Vagina (tissue), 2 donors: ENCODE measurements at regions not wholly inside any gene's neighbourhood (a gene's known extent, or its start where the extent isn't known, plus 50 kb on each side); places are given as distances from the start of the nearest gene placed in this dataset.

Source experiments
- POLR2A ChIP-seq, 2 donors: fragments of 450-650 bp; IDR thresholded peaks; one replicate each; pipeline ENCODE4 v1.6.1; 2017; ENCODE audit warnings: antibody characterized with exemption in 2 of 2, mild to moderate bottlenecking in 2 of 2, moderate library complexity in 2 of 2
- POLR2AphosphoS5 ChIP-seq, 2 donors: sonication (generic); formaldehyde crosslinking; IDR thresholded peaks; one replicate each; pipeline ENCODE4 v1.9.0; 2017; ENCODE audit warnings: antibody characterized with exemption in 2 of 2, mild to moderate bottlenecking in 2 of 2, low read depth in 1 of 2; ENCODE audit not compliant: insufficient read depth in 1 of 2
- TF ChIP-seq, protein P1 (sequence below), 3 experiments: fragments of 450-650 bp in 2 of 3; fragments of 200-600 bp in 1 of 3; sonication (generic) in 1 of 3; IDR thresholded peaks; one replicate each; pipeline ENCODE4 v1.5.1; 2017 to 2019; ENCODE audit warnings: antibody characterized with exemption in 3 of 3, mild to moderate bottlenecking in 2 of 3, moderate library complexity in 2 of 3

DNA sequence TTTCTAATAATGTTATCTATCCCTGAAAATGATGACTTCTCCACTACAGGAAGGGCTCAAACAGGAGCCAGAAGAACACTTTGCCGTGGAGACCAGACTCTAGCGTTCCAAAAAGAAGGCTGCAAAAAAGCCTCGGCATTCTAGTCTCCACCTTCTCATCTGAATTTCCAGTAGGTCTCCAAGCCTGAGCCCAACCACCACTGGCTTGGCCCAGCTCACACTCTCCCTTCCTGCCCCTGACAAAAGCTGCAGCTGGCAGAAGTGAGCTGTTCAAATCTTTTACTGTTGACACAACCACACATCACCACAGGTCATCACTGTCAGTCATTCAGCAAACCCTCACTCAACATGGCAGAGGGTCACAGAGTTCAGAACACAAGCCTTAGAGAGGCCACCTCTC is 69.3 kb downstream of the CAMK2N1 start:
- TF ChIP-seq, protein P1, sequence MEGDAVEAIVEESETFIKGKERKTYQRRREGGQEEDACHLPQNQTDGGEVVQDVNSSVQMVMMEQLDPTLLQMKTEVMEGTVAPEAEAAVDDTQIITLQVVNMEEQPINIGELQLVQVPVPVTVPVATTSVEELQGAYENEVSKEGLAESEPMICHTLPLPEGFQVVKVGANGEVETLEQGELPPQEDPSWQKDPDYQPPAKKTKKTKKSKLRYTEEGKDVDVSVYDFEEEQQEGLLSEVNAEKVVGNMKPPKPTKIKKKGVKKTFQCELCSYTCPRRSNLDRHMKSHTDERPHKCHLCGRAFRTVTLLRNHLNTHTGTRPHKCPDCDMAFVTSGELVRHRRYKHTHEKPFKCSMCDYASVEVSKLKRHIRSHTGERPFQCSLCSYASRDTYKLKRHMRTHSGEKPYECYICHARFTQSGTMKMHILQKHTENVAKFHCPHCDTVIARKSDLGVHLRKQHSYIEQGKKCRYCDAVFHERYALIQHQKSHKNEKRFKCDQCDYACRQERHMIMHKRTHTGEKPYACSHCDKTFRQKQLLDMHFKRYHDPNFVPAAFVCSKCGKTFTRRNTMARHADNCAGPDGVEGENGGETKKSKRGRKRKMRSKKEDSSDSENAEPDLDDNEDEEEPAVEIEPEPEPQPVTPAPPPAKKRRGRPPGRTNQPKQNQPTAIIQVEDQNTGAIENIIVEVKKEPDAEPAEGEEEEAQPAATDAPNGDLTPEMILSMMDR (IDR thresholded peaks at IDR 0.05) = no peak
- TF ChIP-seq POLR2AphosphoS5 (IDR thresholded peaks at IDR 0.05; ENCODE audit: insufficient read depth in 1 of 2, low read depth in 1 of 2) (no peak), POLR2A (IDR thresholded peaks at IDR 0.05) (no peak)
